Panc1 (cell line): ENCODE measurements at regions not wholly inside any gene's neighbourhood (a gene's known extent, or its start where the extent isn't known, plus 50 kb on each side); places are given as distances from the start of the nearest gene placed in this dataset.

Experiments
- CTCF ChIP-seq: fragments of 450-650 bp; IDR thresholded peaks from 2 replicates; pipeline ENCODE4 v1.5.1; 2017; ENCODE audit warnings: mild to moderate bottlenecking
- POLR2AphosphoS5 ChIP-seq: IDR thresholded peaks from 2 replicates; pipeline ENCODE4 v1.6.1; 2012; ENCODE audit warnings: mild to moderate bottlenecking, low read depth, low read length, moderate library complexity
- REST ChIP-seq, 2 experiments: IDR thresholded peaks; 2 replicates each; pipeline ENCODE4 v1.6.1; 2011 to 2012; ENCODE audit warnings: low read depth in 2 of 2, control low read depth in 1 of 2, low read length in 1 of 2, mild to moderate bottlenecking in 1 of 2, moderate library complexity in 1 of 2; ENCODE audit not compliant: insufficient read depth in 1 of 2
- SIN3A ChIP-seq: IDR thresholded peaks from 2 replicates; pipeline ENCODE4 v1.6.1; 2012; ENCODE audit warnings: low read depth, mild to moderate bottlenecking, low read length, moderate library complexity, borderline replicate concordance; ENCODE audit not compliant: insufficient read depth

- TF ChIP-seq CTCF (no peak), SIN3A (no peak), REST (IDR thresholded peaks at IDR 0.05; ENCODE audit: insufficient read depth in 1 of 2, low read depth in 2 of 2, low read length in 1 of 2) (no peak), POLR2AphosphoS5 (no peak)
Observed at GRCh38 chr9:99677281-99677680, 144.4 kb upstream of the NR4A3 start.
